ENCODE measurements at regions not wholly inside any gene's neighbourhood (a gene's known extent, or its start where the extent isn't known, plus 50 kb on each side); places are given as distances from the start of the nearest gene placed in this dataset.

- TF ChIP-seq CTCF (conservative IDR thresholded peaks at IDR 0.05), result no peak
- H4K8ac ChIP-seq (replicated peaks; ENCODE audit: insufficient read length, low read depth, low read length), result no peak overlapping the region
- no peak overlapping the region for H3K14ac ChIP-seq (ENCODE audit: insufficient read depth, low read length)
- no peak for DNase-seq
- H3K18ac ChIP-seq (ENCODE audit: insufficient read length, low read depth, low read length), result no peak overlapping the region
- H3K4ac ChIP-seq (ENCODE audit: low read depth, low read length), result no peak overlapping the region
- WGBS (ENCODE audit: extremely low coverage, insufficient read length, low lambda C conversion rate), result no CpG with 5 or more reads among the region's 8 CpGs
- no peak overlapping the region for H2BK15ac ChIP-seq (ENCODE audit: low read depth, low read length)
- no peak overlapping the region for H3K56ac ChIP-seq (ENCODE audit: insufficient read length, low read depth, low read length)
- H2BK20ac ChIP-seq (ENCODE audit: low read depth, low read length, poor library complexity, severe bottlenecking), result no peak overlapping the region
- no peaks in the 10 kb centered on the region for H3K36me3 Mint-ChIP-seq (ENCODE audit: insufficient read depth in 1 of 3, low read depth in 3 of 3)
- no peak overlapping the region for H3K4me3 Mint-ChIP-seq
- no peak overlapping the region for H3K9ac ChIP-seq (ENCODE audit: extremely low read depth, insufficient read length, low read length)
- H3K4me1 Mint-ChIP-seq, result no peaks in the 10 kb centered on the region; a peak in 1 of 4 replicates
- no peak overlapping the region for H2AK5ac ChIP-seq (ENCODE audit: insufficient read length, low read length)
- H3K9me3 Mint-ChIP-seq, result no peaks in the 10 kb centered on the region
- no peaks in the 10 kb centered on the region for H3K4me1 ChIP-seq (ENCODE audit: insufficient read depth, low read length)
- no peaks in the 10 kb centered on the region for H3K27me3 Mint-ChIP-seq (ENCODE audit: low read depth)
- no peaks in the 10 kb centered on the region for H3K79me1 ChIP-seq (ENCODE audit: insufficient read depth, low read depth, low read length, poor library complexity, severe bottlenecking)
- no peak overlapping the region for H4K5ac ChIP-seq (ENCODE audit: insufficient read length, low read depth, low read length)
- no peaks in the 10 kb centered on the region for H3K23me2 ChIP-seq (ENCODE audit: insufficient read length, low read depth, low read length, poor library complexity, severe bottlenecking)
- H2BK5ac ChIP-seq (ENCODE audit: insufficient read length, low read length), result no peak overlapping the region
- H2BK12ac ChIP-seq (ENCODE audit: insufficient read length, low read depth, low read length), result no peak overlapping the region
- H4K20me1 ChIP-seq (ENCODE audit: control insufficient read depth, insufficient read depth, insufficient read length), result no peaks in the 10 kb centered on the region
- no peak overlapping the region for H4K91ac ChIP-seq (ENCODE audit: insufficient read length, low read depth, low read length)
- H3K27ac ChIP-seq (ENCODE audit: insufficient read length, low read depth, low read length), result no peak overlapping the region
- H3K4me2 ChIP-seq (ENCODE audit: insufficient read depth, insufficient read length, low read length), result no peak overlapping the region
- no peak overlapping the region for H3T11ph ChIP-seq (ENCODE audit: low read length)
- H2BK120ac ChIP-seq (ENCODE audit: low read depth, low read length, poor library complexity, severe bottlenecking), result no peak overlapping the region
- no peaks in the 10 kb centered on the region for H3K79me2 ChIP-seq (ENCODE audit: insufficient read depth, low read length)
- no peaks in the 10 kb centered on the region for H3K27me3 ChIP-seq (ENCODE audit: insufficient read depth, low read length)
- H3K23ac ChIP-seq (ENCODE audit: insufficient read length, low read depth, low read length), result no peak overlapping the region
- no peak overlapping the region for H3K27ac Mint-ChIP-seq
- H3K9me3 ChIP-seq (ENCODE audit: control insufficient read depth, low read depth, low read length), result no peaks in the 10 kb centered on the region
- H2AFZ ChIP-seq (ENCODE audit: low read length), result no peak overlapping the region
Observed at GRCh38 chr11:13889552-13890249, 72.8 kb upstream of the SPON1 start.

Data from H9 (cell line).